Fibroblast of villous mesenchyme (primary cell): ENCODE measurements at regions not wholly inside any gene's neighbourhood (a gene's known extent, or its start where the extent isn't known, plus 50 kb on each side); places are given as distances from the start of the nearest gene placed in this dataset.

ENCODE experiments used
- DNase-seq: peaks from one replicate; pipeline ENCODE4 v3.0.0-alpha.2; 2010; ENCODE audit warnings: low read depth
- H3K4me3 ChIP-seq: 2 replicates; pipeline ENCODE4 v1.5.1; 2011; ENCODE audit warnings: low read depth, mild to moderate bottlenecking, low read length
- TF ChIP-seq, protein P1 (sequence below): IDR thresholded peaks from 2 replicates; pipeline ENCODE4 v1.5.1; 2012; ENCODE audit warnings: low read depth, mild to moderate bottlenecking, low read length; ENCODE audit not compliant: insufficient read depth

- no peak overlapping the region for H3K4me3 ChIP-seq
- no peak for DNase-seq
- TF ChIP-seq, protein P1, sequence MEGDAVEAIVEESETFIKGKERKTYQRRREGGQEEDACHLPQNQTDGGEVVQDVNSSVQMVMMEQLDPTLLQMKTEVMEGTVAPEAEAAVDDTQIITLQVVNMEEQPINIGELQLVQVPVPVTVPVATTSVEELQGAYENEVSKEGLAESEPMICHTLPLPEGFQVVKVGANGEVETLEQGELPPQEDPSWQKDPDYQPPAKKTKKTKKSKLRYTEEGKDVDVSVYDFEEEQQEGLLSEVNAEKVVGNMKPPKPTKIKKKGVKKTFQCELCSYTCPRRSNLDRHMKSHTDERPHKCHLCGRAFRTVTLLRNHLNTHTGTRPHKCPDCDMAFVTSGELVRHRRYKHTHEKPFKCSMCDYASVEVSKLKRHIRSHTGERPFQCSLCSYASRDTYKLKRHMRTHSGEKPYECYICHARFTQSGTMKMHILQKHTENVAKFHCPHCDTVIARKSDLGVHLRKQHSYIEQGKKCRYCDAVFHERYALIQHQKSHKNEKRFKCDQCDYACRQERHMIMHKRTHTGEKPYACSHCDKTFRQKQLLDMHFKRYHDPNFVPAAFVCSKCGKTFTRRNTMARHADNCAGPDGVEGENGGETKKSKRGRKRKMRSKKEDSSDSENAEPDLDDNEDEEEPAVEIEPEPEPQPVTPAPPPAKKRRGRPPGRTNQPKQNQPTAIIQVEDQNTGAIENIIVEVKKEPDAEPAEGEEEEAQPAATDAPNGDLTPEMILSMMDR, result no peak
These were observed 181.2 kb upstream of the PROK2 start for GRCh38 chr3:71966185-71966584.

- TF ChIP-seq, protein P1, result no peak
- DNase-seq, result no peak
- no peak overlapping the region for H3K4me3 ChIP-seq
These were observed 179.2 kb upstream of the PROK2 start for GRCh38 chr3:71964170-71964569.

DNA sequence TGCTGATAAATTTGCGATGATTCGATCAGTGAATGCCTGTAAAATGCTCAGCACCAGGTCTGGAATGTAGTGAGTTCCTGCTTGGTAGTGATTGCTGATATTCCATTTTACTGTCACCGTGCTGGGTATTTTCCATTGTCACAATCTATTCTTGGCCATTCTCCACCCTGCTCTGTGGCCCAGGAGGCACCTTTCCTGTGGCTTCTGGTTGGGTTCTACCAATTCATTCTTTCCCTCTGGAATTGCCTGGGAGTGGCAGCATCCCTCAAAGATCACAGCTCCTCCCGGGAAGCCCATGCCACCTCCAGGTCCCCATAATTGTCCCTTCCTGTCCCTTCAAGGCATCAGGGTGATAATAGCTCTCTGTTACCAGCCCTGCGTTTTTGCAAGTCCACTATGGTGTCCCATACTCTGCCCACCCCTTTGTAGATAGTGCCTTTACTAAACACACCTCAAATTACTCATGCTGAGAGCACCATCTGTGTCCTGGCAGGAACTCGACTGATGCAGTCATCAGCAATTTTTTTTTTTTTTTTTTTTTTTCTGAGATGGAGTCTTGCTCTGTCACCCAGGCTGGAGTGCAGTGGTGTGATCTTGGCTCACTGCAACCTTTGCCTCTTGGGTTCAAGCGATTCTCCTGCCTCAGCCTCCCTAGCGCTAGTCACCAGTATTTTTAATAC is 177.8 kb upstream of the PROK2 start:
- no peak for DNase-seq
- no peak overlapping the region for H3K4me3 ChIP-seq
- TF ChIP-seq, protein P1, result no peak

DNA sequence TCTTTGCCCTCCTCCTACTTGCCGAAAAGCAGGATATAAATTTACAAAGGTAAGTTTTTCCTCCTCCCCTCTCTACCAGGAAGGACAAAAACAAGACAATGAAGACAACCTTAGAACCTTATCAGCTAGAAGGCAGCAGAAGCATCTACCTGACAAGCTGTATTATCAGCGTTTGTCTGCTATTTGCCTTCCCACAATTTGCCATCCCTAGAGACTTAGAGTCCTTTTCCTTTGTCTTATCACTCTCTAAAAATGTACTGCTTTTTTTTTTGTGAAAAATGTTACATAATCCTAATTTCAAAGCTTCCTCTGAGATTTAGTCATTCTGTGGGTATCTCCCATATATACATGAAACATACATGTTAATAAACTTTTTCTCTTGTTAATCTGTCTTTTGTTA is 176.9 kb upstream of the PROK2 start:
- no peak overlapping the region for H3K4me3 ChIP-seq
- TF ChIP-seq, protein P1, result no peak
- no peak for DNase-seq

GRCh38 chr3:71961378-71961777 is 176.4 kb upstream of the PROK2 start:
- TF ChIP-seq, protein P1, result no peak
- no peak overlapping the region for H3K4me3 ChIP-seq
- no peak for DNase-seq

DNA sequence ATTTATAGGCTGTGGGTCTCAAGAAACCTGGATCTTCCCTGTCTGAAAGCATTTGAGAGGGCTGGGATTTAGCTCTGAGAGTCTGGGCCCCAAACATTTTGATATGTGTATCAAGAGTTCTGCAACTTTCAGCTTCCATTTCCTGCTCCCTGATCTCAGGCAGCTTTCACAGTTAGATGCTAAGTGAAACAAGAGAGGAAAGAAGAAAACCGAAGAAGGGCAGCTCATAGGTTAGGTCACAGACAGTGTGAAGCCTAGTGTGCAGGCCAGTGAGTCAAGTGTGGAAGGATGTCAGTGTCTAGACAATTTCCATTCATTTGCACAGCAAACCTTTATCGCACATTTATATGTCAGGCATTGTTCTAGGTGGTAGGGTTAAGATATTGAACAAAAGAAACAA is 173.6 kb upstream of the PROK2 start:
- TF ChIP-seq, protein P1, result no peak
- H3K4me3 ChIP-seq, result no peak overlapping the region
- no peak for DNase-seq

GRCh38 chr3:71956716-71957115 is 171.8 kb upstream of the PROK2 start:
- TF ChIP-seq, protein P1, result no peak
- DNase-seq, result no peak
- H3K4me3 ChIP-seq, result no peak overlapping the region
